B cell (primary cell): ENCODE measurements at regions not wholly inside any gene's neighbourhood (a gene's known extent, or its start where the extent isn't known, plus 50 kb on each side); places are given as distances from the start of the nearest gene placed in this dataset.

Experiments used
- ATAC-seq: fragments of 200-7000 bp; cut with Tn5 transposase; one replicate; pipeline ENCODE4 v1.10.0; 2021; ENCODE audit warnings: low read depth, mild to moderate bottlenecking, moderate number of reproducible peaks, moderate library complexity
- CTCF ChIA-PET: fragments of 350-600 bp; sonication (Branson Sonifier 250); formaldehyde crosslinking; loops from one replicate; lab custom pipeline; 2021; ENCODE audit warnings: antibody characterized with exemption, inconsistent platforms; lab: Charles Lee
- POLR2A ChIA-PET: fragments of 350-600 bp; sonication (Branson Sonifier 250); formaldehyde crosslinking; loops from one replicate; lab custom pipeline; 2021; ENCODE audit warnings: antibody characterized with exemption; lab: Charles Lee
- DNase-seq: peaks from one replicate; pipeline ENCODE4 v3.0.0; 2013
- H2AFZ ChIP-seq: 2 replicates; pipeline ENCODE4 v1.6.1; 2012; ENCODE audit warnings: mild to moderate bottlenecking, low read depth, low read length; ENCODE audit not compliant: insufficient read depth, poor library complexity, severe bottlenecking
- H3K27ac ChIP-seq, 2 donors: 1 replicate in 1 of 2; 2 replicates in 1 of 2; pipeline ENCODE4 v1.5.1; 2012 to 2013; ENCODE audit warnings: low read length in 2 of 2, mild to moderate bottlenecking in 2 of 2, moderate library complexity in 1 of 2
- H3K27me3 ChIP-seq, 4 experiments: fragments of 200-600 bp in 1 of 4; sonication (generic) in 1 of 4; replicated peaks in 1 of 4; 1 replicate in 2 of 4; 2 replicates in 2 of 4; pipeline versions ENCODE4 v1.6.1 to v1.7.0; 2013 to 2016; ENCODE audit warnings: low read length in 3 of 4, mild to moderate bottlenecking in 2 of 4, mixed read lengths in 1 of 4, moderate library complexity in 1 of 4; ENCODE audit not compliant: insufficient read depth in 4 of 4, control insufficient read depth in 3 of 4; ENCODE audit errors: control extremely low read depth in 1 of 4
- H3K36me3 ChIP-seq, 2 experiments: replicated peaks in 1 of 2; 1 replicate in 1 of 2; 2 replicates in 1 of 2; pipeline versions ENCODE4 v1.6.1 to v1.7.1; 2013; ENCODE audit warnings: low read length in 1 of 2; ENCODE audit not compliant: insufficient read depth in 2 of 2, control insufficient read depth in 1 of 2; ENCODE audit errors: control extremely low read depth in 1 of 2, extremely low read depth in 1 of 2
- H3K4me1 ChIP-seq, 2 donors: fragments of 200-600 bp in 1 of 2; sonication (generic) in 1 of 2; 1 replicate in 1 of 2; 2 replicates in 1 of 2; pipeline versions ENCODE4 v1.5.1 to v1.6.1; 2013 to 2017; ENCODE audit warnings: low read length in 2 of 2; ENCODE audit not compliant: control insufficient read depth in 2 of 2, insufficient read depth in 2 of 2
- H3K4me2 ChIP-seq: replicated peaks from 2 replicates; pipeline ENCODE3; 2012; ENCODE audit warnings: mild to moderate bottlenecking, low read depth, low read length; ENCODE audit not compliant: poor library complexity, severe bottlenecking
- H3K4me3 ChIP-seq, 5 experiments: fragments of 200-600 bp in 1 of 5; sonication (generic) in 1 of 5; 1 replicate in 3 of 5; 2 replicates in 2 of 5; pipeline versions ENCODE4 v1.5.1 to v1.7.0; 2011 to 2016; ENCODE audit warnings: low read length in 4 of 5, mild to moderate bottlenecking in 4 of 5, low read depth in 2 of 5, control low read depth in 1 of 5, moderate library complexity in 1 of 5; ENCODE audit not compliant: insufficient read depth in 1 of 5; ENCODE audit errors: control extremely low read depth in 1 of 5, extremely low read depth in 1 of 5
- H3K79me2 ChIP-seq: fragments of 200-600 bp; sonication (generic); one replicate; pipeline ENCODE4 v1.6.0; 2016; ENCODE audit warnings: low read length; ENCODE audit not compliant: control insufficient read depth, insufficient read depth
- H3K9ac ChIP-seq: fragments of 200-600 bp; sonication (generic); 2 replicates; pipeline ENCODE4 v1.6.1; 2017; ENCODE audit warnings: mild to moderate bottlenecking, low read length, moderate library complexity
- H3K9me3 ChIP-seq, 3 donors: one replicate each; pipeline versions ENCODE4 v1.6.1 to v1.7.1; 2013; ENCODE audit warnings: low read length in 2 of 3; ENCODE audit not compliant: control insufficient read depth in 2 of 3, insufficient read depth in 1 of 3; ENCODE audit errors: control extremely low read depth in 1 of 3
- H4K20me1 ChIP-seq: 2 replicates; pipeline ENCODE4 v1.6.0; 2012; ENCODE audit warnings: mild to moderate bottlenecking, low read length; ENCODE audit not compliant: insufficient read depth, control insufficient read depth, poor library complexity, severe bottlenecking
- H3K27ac Mint-ChIP-seq: one replicate; pipeline ENCODE4 v1.8.0; 2021; ENCODE audit warnings: mixed read lengths
- H3K27me3 Mint-ChIP-seq: one replicate; pipeline ENCODE4 v1.8.0; 2021; ENCODE audit warnings: mixed read lengths
- H3K4me1 Mint-ChIP-seq: one replicate; pipeline ENCODE4 v1.8.0; 2021; ENCODE audit warnings: mixed read lengths
- H3K4me3 Mint-ChIP-seq: one replicate; pipeline ENCODE4 v1.8.0; 2021; ENCODE audit warnings: mixed read lengths
- H3K9me3 Mint-ChIP-seq: one replicate; pipeline ENCODE4 v1.8.0; 2022; ENCODE audit warnings: mixed read lengths; ENCODE audit not compliant: insufficient read depth
- EZH2 ChIP-seq: IDR thresholded peaks from 2 replicates; pipeline ENCODE4 v1.6.1; 2012; ENCODE audit warnings: borderline replicate concordance, low read depth, mild to moderate bottlenecking, moderate library complexity, low read length; ENCODE audit not compliant: insufficient read depth, poor library complexity, severe bottlenecking
- WGBS: methylation state at CpG from one replicate; pipeline ENCODE4 v1.1.5; 2013; ENCODE audit warnings: missing lambda C conversion rate; ENCODE audit not compliant: insufficient coverage; 5-methylcytosine and 5-hydroxymethylcytosine counted together
- intact Hi-C: fragments of 100-400 bp; cut with micrococcal nuclease; formaldehyde crosslinking; loops from one replicate; pipeline ENCODE4 v1.10.0; 2022
- TF ChIP-seq, protein P1 (sequence below): fragments of 200-600 bp; IDR thresholded peaks from one replicate; pipeline ENCODE4 v1.8.0; 2022; ENCODE audit warnings: antibody characterized with exemption, mild to moderate bottlenecking

DNA sequence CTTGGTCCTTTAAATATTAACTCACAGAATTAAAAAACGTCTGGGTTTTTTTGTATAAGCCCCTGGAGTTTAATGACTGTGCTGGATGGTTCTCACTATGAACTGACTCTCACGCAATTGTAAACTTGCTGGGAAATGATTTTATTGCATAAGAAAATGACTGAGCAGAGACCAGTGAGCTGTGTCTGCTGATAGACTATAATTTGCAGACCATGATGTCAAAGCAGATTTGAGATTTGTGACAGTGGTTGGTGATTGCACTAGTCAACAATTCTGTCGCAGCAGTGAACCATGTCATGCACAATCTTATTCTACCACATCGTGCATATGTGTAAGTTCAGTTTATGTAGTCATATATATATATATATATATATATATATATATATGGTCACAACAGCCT, 85.7 kb upstream of the C9orf72 start:
- peaks cover 11% of the 10 kb centered on the region for H3K27me3 Mint-ChIP-seq
- intact Hi-C loops: no loop called here
- H3K9me3 Mint-ChIP-seq: no peaks in the 10 kb centered on the region
- Histone ChIP-seq H3K9me3 (no peaks in the 10 kb centered on the region), H3K27ac (no peak overlapping the region), H3K36me3 (no peaks in the 10 kb centered on the region), H3K4me3 (no peak overlapping the region), H2AFZ (no peak overlapping the region), H4K20me1 (no peaks in the 10 kb centered on the region), H3K9ac (no peak overlapping the region), H3K4me2 (no peak overlapping the region), H3K4me1 (no peaks in the 10 kb centered on the region), H3K79me2 (no peaks in the 10 kb centered on the region), H3K27me3 (no peaks in the 10 kb centered on the region)
- no peak overlapping the region for H3K4me3 Mint-ChIP-seq
- no peak overlapping the region for H3K27ac Mint-ChIP-seq
- no peak for TF ChIP-seq EZH2
- ATAC-seq (no peak), DNase-seq (no peak)
- peaks cover 4% of the 10 kb centered on the region for H3K4me1 Mint-ChIP-seq
- WGBS: 88% methylated on average over 1 of the region's 4 CpGs
- ChIA-PET CTCF (no interaction called here), POLR2A (no interaction called here)

DNA sequence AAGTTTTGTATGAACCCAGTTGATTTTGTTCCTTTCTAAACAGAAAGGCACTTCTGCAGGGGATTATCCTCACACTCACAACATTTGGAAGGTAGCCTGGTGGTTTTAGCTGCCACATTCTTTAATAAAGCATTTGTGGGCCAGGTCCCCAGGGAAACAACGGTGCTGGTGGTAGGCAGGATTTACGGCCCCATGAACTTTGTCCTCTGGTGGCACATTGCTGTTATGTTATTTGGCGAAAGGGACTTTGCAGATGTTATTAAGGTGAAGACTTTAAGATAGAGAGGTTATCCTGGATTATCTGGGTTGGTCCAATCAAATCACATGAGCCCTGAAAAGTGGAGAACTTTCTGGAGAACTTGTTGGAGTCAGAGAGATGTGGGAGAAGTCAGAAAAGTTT, 86.3 kb upstream of the C9orf72 start:
- intact Hi-C loops: no loop called here
- no peak for DNase-seq
- Histone ChIP-seq H3K36me3 (no peaks in the 10 kb centered on the region), H3K27me3 (no peaks in the 10 kb centered on the region), H2AFZ (no peak overlapping the region), H3K4me1 (no peaks in the 10 kb centered on the region), H3K4me3 (no peak overlapping the region), H3K9me3 (no peaks in the 10 kb centered on the region), H3K79me2 (no peaks in the 10 kb centered on the region), H3K9ac (no peak overlapping the region), H3K27ac (no peak overlapping the region), H3K4me2 (no peak overlapping the region), H4K20me1 (no peaks in the 10 kb centered on the region)
- ATAC-seq: no peak
- ChIA-PET CTCF (no interaction called here), POLR2A (no interaction called here)
- no peaks in the 10 kb centered on the region for H3K9me3 Mint-ChIP-seq
- H3K4me1 Mint-ChIP-seq: peaks cover 4% of the 10 kb centered on the region
- TF ChIP-seq, protein P1, sequence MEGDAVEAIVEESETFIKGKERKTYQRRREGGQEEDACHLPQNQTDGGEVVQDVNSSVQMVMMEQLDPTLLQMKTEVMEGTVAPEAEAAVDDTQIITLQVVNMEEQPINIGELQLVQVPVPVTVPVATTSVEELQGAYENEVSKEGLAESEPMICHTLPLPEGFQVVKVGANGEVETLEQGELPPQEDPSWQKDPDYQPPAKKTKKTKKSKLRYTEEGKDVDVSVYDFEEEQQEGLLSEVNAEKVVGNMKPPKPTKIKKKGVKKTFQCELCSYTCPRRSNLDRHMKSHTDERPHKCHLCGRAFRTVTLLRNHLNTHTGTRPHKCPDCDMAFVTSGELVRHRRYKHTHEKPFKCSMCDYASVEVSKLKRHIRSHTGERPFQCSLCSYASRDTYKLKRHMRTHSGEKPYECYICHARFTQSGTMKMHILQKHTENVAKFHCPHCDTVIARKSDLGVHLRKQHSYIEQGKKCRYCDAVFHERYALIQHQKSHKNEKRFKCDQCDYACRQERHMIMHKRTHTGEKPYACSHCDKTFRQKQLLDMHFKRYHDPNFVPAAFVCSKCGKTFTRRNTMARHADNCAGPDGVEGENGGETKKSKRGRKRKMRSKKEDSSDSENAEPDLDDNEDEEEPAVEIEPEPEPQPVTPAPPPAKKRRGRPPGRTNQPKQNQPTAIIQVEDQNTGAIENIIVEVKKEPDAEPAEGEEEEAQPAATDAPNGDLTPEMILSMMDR: no peak
- TF ChIP-seq EZH2: no peak
- H3K27me3 Mint-ChIP-seq: peaks cover 14% of the 10 kb centered on the region
- H3K27ac Mint-ChIP-seq: no peak overlapping the region
- no peak overlapping the region for H3K4me3 Mint-ChIP-seq
- WGBS: 54% methylated on average over 3 of the region's 3 CpGs
